ENCODE measurements at regions not wholly inside any gene's neighbourhood (a gene's known extent, or its start where the extent isn't known, plus 50 kb on each side); places are given as distances from the start of the nearest gene placed in this dataset.

DNA sequence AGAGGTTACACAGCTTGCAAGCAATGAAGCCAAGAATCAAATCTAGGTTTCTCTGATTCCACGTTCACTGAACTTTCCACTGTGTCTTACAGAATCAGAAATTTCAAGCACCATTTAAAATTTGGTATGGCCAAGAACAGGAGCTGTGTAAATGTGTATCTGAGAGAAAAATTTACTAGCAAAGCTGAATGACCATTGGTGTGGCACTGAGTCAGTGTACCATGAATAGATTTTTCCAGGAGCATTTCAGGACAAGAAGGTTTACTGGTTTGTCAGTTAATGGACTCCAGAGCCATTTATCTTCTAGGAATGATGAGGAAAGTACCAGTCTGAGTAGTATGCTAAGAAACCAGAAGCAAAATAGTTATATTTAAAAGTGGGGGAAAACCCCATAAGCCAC is 269.4 kb upstream of the FAT3 start:
- DNase-seq (ENCODE audit: low spot score), result no peak

GRCh38 chr11:91952056-91952455 is 272.6 kb upstream of the FAT3 start:
- no peak for DNase-seq (ENCODE audit: low spot score)

DNA sequence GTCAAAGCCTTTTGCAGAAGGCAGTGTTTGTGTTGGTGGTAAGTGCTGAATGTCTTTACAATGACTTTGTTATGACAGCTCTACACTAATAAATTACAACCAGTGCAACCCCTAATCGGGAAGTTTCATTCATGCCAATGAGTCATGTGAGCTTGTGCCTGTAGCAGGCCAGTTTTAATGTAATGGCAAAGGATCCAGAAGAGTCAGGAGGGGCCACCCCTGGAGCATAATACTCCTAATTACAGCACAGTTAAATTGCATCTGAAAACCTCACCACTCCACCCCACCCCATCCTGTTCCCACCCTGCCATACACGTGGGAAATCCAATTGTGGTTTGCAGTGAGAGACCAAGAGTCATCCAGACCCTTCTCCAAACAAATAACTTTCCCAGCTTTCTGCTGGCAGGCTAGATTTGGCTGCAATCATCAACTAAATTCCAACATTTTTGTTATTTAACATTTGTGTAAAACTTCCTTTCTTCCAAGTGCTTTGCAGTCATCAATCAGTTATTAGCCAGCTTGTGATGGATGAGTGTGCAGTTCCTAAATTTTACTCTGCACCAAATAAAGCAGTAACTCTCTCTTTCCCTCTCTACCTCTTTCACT is 277.3 kb upstream of the FAT3 start:
- DNase-seq (ENCODE audit: low spot score), result no peak

DNA sequence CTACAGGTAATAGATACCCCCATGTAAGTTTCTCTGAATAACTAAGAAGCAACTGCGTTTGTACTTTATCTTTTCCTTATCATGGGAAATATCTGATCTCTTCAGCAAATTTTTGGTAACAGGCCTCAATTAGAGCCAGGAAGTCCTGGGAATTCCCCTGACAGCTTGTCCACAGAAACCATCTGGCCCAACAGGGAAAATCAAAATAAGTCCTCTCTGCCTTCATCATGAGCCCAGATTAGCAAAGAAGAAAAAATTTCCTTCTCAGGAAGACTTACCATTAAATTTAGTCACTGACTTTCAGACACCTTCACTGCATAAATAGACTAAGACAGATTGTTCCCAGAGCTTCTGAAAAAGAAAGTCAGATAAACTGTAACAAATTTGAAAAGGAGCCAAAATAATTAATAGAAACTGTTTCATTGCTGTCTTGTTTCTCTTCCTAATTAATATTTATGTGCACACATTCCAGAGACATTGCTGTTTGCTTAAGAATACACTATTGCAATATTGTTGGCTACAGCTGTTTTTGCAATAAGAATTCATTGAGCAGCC is 278.1 kb upstream of the FAT3 start:
- no peak for DNase-seq (ENCODE audit: low spot score)

- no peak for DNase-seq (ENCODE audit: low spot score)
Observed at GRCh38 chr11:91935120-91935519, 289.5 kb upstream of the FAT3 start.

GRCh38 chr11:91932151-91932821 is 292.3 kb upstream of the FAT3 start:
- no peak for DNase-seq (ENCODE audit: low spot score)

- DNase-seq (ENCODE audit: low spot score), result no peak
Observed at GRCh38 chr11:91927448-91927847, 297.2 kb upstream of the FAT3 start.

GRCh38 chr11:91926965-91927364 is 297.7 kb upstream of the FAT3 start:
- DNase-seq (ENCODE audit: low spot score), result no peak

DNA sequence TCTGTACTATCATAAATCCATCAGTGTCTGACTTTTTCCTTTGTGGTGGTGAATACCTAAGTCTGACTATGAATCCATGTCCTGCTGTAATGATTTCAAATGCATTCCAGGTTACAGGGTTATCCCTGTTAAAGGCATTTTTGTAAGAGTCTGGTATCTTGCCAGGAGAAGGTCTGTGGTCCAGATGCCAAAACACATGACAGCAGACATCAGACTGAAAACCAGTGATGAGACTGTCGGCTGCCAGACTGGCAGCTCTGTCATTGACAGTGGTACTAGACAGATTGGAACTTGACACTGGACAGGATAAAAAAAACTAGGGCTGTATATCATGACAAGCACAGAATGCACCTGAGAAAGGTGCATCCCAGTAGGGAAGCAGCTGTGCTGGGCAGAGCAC is 301.8 kb upstream of the FAT3 start:
- no peak for DNase-seq (ENCODE audit: low spot score)

DNA sequence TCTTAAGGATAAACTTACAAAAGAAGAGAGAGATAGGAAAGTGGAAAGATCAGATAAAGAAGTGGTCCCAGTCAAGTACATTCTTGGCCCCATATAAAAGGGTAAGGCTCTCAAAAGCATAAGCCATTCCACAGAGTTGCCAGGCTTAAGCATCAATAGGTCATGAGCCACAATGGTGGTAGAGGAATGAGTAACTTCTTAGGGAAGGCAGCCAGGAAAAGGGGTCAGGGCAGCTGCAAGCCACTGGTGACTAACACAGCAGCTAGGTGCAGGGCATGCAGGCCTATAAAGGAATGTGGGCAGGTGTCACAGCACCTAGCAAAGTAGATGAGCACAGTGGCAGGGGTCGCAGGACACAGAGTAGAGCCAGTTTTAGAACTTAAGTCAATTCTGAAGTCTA is 302.6 kb upstream of the FAT3 start:
- DNase-seq (ENCODE audit: low spot score), result no peak

DNA sequence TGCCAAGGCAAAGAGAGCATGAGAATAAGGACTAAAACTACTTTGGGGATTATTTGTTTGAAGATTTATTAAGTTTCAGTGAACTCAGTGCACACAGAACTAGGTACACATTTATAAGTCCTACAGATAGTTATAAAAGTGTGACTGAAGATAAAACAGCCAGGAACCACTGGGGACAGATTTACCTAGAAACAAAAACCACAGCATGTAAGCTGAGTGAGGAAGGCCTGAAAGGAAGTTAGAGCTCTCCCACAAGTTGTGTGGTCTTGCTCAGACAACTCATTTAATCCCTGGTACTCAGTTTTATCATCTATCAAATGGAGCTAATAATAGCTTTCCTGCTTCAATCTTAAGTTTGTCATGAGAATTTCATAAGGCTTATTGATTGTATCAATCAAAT is 311.2 kb upstream of the FAT3 start:
- DNase-seq (ENCODE audit: low spot score), result no peak

- DNase-seq (ENCODE audit: low spot score), result no peak
Observed at GRCh38 chr11:91912322-91912721, 312.3 kb upstream of the FAT3 start.

- no peak for DNase-seq (ENCODE audit: low spot score)
Observed at GRCh38 chr11:91906871-91907624, 317.6 kb upstream of the FAT3 start.

DNA sequence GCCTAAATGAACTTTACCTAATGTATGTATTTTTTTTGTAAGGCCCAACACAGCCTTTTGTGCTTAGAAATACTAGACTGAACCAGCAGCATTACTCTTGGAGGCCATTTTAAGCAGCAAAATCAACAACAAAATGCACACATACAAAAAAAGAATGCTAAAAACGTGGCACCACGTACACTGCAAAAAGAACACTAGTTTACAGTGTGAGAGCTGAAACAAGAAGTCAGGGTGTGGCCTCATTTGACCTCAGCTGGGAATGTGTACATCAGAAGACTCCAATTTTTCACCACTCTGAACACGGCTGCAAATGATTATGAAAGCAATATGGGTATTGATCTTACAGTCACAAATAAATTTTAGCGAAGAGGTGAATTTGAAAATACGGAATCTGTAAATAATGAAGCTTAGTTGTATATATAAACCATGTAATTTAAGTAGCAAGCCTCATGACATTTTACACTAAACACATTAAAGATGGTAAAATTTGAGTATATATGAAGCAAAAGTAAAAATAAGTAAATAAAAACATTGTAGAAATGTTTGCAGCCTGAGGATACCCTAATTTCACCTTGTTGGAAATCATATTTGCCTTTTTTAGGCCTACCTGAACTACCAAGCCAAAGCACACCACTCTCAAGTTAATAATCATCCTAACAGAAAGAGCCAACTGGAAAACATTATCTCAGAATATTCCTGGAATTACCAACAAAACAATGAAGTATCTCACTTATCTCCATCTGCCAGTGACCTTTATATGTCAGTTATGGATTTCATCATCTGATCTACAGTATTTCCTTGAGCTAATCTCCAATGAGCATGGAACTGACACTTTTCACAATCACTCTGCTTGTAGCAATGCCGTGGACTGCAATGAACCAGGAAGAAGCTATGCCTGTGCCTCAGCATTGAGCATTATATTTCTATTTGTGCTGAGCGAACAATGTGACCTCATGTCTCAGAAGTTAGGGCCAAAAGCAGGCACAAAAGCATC is 319.5 kb upstream of the FAT3 start:
- DNase-seq (ENCODE audit: low spot score), result no peak

- no peak for DNase-seq (ENCODE audit: low spot score)
Observed at GRCh38 chr11:91902312-91902711, 322.3 kb upstream of the FAT3 start.

- DNase-seq (ENCODE audit: low spot score), result no peak
Observed at GRCh38 chr11:91880660-91881059, 344.0 kb upstream of the FAT3 start.

GRCh38 chr11:91876746-91877145 is 347.9 kb upstream of the FAT3 start:
- DNase-seq (ENCODE audit: low spot score), result no peak

GRCh38 chr11:91872243-91872642 is 352.4 kb upstream of the FAT3 start:
- DNase-seq (ENCODE audit: low spot score), result no peak

DNA sequence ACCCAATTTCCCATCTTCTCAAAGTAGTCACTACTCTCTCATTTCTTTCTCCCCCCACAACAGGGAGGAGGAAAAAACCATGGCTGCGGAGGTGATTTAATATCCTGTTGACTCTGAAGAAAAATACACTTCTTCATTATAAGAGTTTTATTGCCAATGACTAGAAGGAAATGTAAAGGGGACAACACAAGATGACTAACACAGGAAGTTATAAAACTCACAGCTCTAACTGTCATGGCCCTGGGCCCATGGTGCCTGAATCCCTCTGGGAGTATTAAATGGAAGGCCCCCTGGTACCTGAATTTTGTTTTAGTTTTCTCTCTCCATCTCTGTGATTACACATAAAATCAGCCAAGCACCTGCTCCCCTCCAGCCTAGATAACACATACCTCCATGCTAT is 352.8 kb upstream of the FAT3 start:
- DNase-seq (ENCODE audit: low spot score), result no peak

- DNase-seq (ENCODE audit: low spot score), result no peak
Observed at GRCh38 chr11:91871048-91871447, 353.6 kb upstream of the FAT3 start.

DNA sequence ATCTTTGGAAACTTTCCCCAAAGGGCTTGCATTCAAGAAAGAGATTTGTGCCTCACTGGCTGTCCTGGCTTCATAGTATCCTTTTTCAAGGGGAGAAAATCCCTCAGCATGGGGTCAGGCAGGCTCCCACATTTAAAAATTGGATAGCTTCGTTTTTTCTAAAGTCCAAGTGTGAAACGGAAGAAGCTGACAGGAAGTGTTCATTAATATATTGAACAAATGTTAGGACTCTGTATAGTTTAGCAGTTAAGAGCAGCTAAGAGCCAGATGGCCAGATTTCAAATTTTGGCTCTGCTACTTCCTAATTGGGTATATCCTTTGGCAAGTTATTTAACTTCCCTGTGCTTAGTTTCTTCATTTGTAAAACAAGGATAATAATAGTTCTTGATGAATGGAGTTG is 354.9 kb upstream of the FAT3 start:
- no peak for DNase-seq (ENCODE audit: low spot score)

GRCh38 chr11:91866642-91867041 is 358.0 kb upstream of the FAT3 start:
- no peak for DNase-seq (ENCODE audit: low spot score)
